ENCODE measurements at regions not wholly inside any gene's neighbourhood (a gene's known extent, or its start where the extent isn't known, plus 50 kb on each side); places are given as distances from the start of the nearest gene placed in this dataset.

DNA sequence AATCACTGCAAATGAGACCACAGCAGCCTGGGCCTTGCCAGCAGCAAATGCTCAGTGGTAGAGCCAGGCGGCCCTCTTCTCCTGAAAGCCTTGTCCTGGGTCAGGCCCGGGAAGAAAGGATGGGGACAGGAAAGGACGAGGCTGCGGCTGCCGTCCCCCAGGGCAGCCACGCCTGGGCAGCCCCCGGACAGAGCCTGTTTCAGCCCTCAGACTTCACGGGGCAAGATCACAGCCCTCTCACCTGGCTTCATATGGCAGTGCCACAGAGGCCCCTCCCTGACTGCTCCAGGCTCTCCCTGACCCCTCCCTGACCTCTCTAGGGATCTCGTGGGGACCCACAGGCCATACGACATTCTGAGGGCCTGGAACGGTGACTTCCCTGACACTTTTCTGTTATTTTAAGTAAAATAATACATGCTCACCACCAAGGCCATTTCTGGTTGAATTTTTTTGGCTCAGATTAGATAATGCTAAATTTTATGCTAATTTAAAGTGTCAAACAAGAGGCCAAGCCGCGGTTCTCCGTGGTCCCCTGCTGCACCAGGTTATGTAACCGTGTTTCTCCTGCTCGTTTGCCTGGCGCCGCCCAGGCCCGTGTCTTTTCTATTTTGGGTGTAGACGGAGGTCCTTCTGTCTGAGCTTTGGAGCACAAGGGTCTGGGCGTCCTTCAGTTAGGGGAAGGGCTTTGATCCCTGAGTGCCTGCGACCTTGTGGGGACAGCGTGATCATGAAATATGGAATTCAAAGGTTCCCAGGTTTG, 59.9 kb upstream of the BHLHE23 start:
- Mint-ChIP-seq H3K27me3 (ENCODE audit: low read depth in 3 of 3) (peaks cover 9 to 14% (median 11%) of the 10 kb centered on the region in 3 donors), H3K4me3 (no peak overlapping the region), H3K36me3 (no peaks in the 10 kb centered on the region), H3K27ac (no peak overlapping the region), H3K9me3 (no peaks in the 10 kb centered on the region), H3K4me1 (peaks cover 0 to 4% of the 10 kb centered on the region in 2 donors)
- no peak for DNase-seq

DNA sequence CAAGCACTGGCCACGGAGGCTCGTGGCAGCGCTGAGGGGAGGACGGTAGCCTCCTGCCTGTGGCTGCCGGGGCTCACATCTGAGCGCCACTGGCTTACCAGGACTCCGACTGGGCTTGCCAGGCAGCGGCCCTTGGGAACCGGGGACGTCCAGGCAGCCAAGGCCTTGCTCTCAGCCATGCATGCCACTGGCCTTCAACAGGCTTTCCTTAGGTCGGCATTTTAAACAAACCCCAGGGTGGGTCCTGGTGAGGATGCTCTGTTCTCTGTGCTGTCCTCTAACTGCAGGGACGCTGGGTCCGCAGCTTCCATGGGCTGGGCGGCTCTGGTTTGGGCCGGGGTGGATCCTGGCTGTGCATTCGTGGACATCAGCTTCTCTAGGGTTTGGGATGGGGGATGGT, 59.1 kb upstream of the BHLHE23 start:
- Mint-ChIP-seq H3K4me1 (peaks cover 0 to 2% of the 10 kb centered on the region in 2 donors), H3K27me3 (ENCODE audit: low read depth in 3 of 3) (peaks cover 8 to 9% (median 9%) of the 10 kb centered on the region in 3 donors), H3K27ac (no peak overlapping the region), H3K36me3 (no peaks in the 10 kb centered on the region), H3K4me3 (no peak overlapping the region), H3K9me3 (no peaks in the 10 kb centered on the region)
- no peak for DNase-seq

DNA sequence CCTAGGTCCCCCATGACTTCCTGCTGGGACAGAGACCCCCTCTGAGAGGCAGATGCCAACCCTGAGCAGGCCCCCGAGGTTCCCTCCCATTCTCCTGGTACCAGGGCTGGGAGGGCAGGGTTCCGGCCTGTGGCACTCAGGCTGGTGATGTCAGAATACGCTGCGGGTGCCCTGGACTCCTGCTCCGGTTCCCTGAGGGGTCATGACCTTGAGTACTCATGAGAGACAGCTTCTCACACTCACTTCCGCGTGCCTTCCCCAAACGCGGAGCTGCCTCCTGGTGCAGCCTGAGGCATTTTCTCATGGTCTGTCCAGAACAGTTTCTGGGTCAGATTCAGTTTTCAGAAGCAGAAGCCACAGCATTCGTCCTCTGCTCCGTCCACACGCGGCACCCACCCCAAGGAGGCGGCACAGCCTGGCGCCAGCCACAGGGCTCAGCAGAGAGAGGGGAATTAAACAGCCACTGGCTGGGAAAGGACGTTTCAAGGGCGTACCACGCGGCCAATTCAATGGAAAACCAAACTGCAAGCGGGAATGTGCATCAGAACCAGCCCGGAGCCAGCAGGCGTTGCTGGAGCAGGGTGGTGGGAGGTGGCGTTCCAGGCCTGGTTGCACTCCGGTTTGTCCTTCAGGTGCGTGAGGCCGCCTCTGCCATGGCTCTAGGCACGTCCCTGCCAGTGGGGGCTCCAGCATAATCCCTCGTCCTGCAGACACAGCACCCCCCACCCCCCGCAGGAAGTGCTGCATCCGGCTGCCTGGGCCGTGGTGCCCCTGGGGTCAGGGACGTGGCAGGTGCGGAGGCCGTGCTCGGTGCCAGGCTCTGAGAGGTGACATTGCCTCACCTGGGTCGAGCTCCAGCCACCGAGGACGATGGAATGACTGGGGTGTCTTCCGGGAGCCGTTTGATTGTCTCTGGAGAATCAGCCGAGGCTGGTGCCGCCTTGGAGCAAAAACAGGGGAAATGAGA, 58.3 kb upstream of the BHLHE23 start:
- no peaks in the 10 kb centered on the region for H3K36me3 Mint-ChIP-seq
- peaks cover 0 to 2% of the 10 kb centered on the region in 2 donors for H3K4me1 Mint-ChIP-seq
- H3K9me3 Mint-ChIP-seq, result no peaks in the 10 kb centered on the region
- no peak overlapping the region for H3K27ac Mint-ChIP-seq
- DNase-seq, result no peak
- H3K27me3 Mint-ChIP-seq (ENCODE audit: low read depth in 3 of 3), result peaks cover 4 to 5% (median 5%) of the 10 kb centered on the region in 3 donors
- no peak overlapping the region for H3K4me3 Mint-ChIP-seq

DNA sequence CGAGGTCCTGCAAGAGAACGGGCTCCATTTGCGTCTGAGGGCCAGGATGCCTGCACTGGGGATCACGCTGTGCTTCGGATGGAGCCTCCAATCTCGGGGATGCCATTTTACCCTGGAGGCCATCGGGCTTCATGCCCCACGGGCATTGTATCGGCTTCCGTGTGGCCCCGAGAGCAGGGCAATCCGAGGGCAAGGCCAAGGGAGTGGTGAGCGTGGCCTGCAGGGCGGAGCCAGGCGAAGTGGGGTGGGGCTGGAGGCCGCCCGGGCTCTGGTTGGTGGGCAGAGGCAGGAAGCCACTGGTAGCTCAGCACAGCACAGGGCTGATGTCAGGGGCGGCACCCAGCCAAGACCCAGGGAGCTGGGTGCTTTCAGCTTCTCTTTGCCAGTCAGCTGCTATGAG, 57.5 kb upstream of the BHLHE23 start:
- Mint-ChIP-seq H3K9me3 (no peaks in the 10 kb centered on the region), H3K27ac (no peak overlapping the region), H3K4me1 (peaks cover 0 to under 1% of the 10 kb centered on the region in 2 donors), H3K4me3 (no peak overlapping the region), H3K36me3 (no peaks in the 10 kb centered on the region), H3K27me3 (ENCODE audit: low read depth in 3 of 3) (peaks cover 4 to 7% (median 5%) of the 10 kb centered on the region in 3 donors)
- DNase-seq, result no peak

DNA sequence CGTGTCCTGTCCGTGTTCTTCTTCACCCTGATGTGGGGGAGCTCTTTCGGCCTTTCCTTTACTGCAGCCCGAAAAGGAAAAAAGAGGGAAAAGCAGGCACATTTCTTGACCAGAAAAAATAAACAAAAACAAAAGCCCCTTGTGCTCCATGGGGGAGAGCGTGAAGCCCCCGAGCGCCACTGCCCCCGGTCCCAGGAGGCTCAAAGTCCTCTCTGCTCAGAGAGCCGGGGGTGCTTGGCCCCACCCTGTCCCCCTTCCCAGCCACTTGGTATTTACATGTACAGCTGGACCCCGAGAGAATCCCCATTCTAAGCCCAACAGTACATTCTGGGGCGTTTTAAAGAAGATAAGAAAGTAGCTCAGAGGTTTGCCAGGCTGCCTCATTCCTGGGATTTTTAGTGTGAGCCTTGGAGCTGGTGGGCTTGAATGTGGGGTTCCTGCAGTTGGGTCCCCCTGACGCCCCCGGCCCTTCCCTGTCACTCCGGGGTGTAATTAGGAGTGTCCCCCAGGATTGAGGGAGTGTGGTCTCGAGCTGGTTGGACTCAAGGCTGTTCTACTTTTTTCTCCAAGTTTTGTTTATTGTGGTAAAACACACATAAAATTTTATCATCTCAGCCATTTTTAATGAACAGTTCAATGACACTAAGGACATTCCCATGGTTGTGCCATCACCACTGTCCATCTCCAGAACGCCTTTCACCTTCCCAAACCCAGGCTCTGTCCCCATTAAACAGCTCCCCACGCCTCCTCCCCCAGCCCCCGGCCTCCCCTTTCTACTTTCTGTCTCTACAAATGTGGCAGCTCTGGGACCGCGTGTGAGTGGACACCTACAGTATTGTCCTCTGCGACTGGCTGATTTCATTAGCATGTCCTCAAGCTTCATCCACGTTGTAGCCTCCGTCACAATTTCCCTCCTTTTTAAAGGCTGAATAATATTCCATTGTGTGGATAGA, 55.7 kb upstream of the BHLHE23 start:
- no peak overlapping the region for H3K27ac Mint-ChIP-seq
- H3K9me3 Mint-ChIP-seq, result no peaks in the 10 kb centered on the region
- no peaks in the 10 kb centered on the region for H3K4me1 Mint-ChIP-seq
- DNase-seq, result no peak
- H3K4me3 Mint-ChIP-seq, result no peak overlapping the region
- no peaks in the 10 kb centered on the region for H3K36me3 Mint-ChIP-seq
- peaks cover 3 to 7% (median 5%) of the 10 kb centered on the region in 3 donors for H3K27me3 Mint-ChIP-seq (ENCODE audit: low read depth in 3 of 3)

DNA sequence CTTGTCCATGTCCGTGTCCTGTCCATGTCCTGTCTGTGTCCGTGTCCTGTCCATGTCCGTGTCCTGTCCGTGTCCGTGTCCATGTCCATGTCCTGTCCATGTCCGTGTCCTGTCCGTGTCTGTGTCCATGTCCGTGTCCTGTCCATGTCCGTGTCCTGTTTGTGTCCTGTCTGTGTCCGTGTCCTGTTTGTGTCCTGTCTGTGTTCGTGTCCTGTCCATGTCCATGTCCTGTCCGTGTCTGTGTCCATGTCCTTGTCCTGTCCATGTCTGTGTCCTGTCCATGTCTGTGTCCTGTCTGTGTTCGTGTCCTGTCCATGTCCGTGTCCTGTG, 55.0 kb upstream of the BHLHE23 start:
- H3K4me1 Mint-ChIP-seq, result no peaks in the 10 kb centered on the region
- H3K36me3 Mint-ChIP-seq, result no peaks in the 10 kb centered on the region
- H3K27ac Mint-ChIP-seq, result no peak overlapping the region
- H3K9me3 Mint-ChIP-seq, result no peaks in the 10 kb centered on the region
- no peak for DNase-seq
- H3K4me3 Mint-ChIP-seq, result no peak overlapping the region
- H3K27me3 Mint-ChIP-seq (ENCODE audit: low read depth in 3 of 3), result peaks cover 2 to 7% (median 3%) of the 10 kb centered on the region in 3 donors

DNA sequence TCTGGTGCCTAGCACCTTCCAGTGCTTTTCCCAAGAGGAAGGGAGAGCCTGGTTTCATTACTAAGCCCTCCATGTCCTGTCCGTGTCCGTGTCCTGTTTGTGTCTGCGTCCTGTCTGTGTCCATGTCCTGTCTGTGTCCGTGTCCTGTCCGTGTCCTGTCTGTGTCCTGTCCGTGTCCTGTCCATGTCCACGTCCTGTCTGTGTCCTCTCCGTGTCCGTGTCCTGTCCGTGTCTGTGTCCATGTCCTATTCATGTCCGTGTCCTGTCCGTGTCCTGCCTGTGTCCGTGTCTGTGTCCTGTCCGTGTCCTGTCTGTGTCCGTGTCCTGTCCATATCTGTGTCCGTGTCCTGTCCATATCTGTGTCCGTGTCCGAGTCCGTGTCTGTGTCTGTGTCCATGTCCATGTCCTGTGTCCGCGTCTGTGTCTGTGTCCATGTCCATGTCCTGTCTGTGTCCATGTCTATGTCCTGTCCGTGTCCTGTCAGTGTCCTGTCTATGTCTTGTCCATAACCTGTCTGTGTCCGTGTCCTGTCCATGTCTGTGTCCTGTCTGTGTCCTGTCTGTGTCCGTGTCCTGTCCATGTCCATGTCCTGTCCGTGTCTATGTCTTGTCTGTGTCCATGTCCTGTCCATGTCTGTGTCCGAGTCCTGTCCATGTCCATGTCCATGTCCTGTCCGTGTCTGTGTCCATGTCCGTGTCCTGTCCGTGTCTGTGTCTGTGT, 54.4 kb upstream of the BHLHE23 start:
- H3K9me3 Mint-ChIP-seq, result no peaks in the 10 kb centered on the region
- DNase-seq, result no peak
- no peaks in the 10 kb centered on the region for H3K4me1 Mint-ChIP-seq
- no peaks in the 10 kb centered on the region for H3K36me3 Mint-ChIP-seq
- peaks cover 0 to 7% (median 3%) of the 10 kb centered on the region in 3 donors for H3K27me3 Mint-ChIP-seq (ENCODE audit: low read depth in 3 of 3)
- H3K4me3 Mint-ChIP-seq, result no peak overlapping the region
- no peak overlapping the region for H3K27ac Mint-ChIP-seq

DNA sequence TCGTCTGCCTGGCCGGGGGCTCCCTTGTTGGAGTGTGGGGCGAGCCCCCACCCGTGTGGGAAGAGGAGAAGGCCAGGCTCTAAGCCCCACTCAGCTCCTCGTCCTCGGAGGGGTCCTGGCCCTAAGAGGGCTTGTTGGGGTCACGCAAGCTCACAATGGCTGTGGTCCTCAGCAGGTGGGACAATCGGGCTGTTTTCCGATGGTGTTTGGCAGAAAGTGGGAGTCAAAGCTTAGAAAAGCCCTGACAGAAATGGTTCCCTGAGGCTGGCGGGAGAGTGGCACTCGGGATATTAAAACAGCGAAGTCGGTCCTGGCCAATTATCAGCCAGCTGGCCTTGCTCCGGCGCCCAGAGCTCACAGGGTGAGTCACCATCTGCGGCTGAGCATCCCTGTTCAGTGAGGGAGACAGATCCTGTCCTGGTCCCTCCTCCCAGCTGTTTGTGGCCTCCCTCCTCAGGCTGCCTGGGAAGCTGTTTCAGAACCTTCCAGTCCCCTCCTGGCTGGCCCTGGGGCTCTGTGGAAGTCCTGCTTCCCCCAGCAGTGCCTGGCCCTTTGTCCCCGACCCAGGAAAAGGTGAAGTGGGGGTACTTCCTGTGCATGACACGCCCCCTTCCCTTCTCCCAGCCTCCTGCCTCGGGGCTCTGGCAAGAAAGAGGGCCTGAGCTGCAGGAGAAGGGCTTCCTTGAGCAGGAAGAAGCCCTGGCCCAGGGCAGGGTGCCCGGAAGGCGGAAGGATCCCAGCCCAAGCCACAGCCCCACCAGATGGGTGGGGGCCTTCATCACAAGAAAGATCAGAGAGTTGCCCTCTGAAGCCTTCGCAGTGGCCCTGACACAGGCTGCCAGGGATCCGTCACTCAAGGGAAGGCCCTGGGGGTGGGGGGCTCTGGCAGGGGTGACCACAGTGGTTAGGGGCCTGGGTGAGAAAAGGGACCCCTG, 53.6 kb upstream of the BHLHE23 start:
- Mint-ChIP-seq H3K9me3 (no peaks in the 10 kb centered on the region), H3K36me3 (no peaks in the 10 kb centered on the region), H3K27ac (no peak overlapping the region), H3K4me1 (no peaks in the 10 kb centered on the region), H3K27me3 (ENCODE audit: low read depth in 3 of 3) (peaks cover 0 to 7% (median 3%) of the 10 kb centered on the region in 3 donors), H3K4me3 (no peak overlapping the region)
- no peak for DNase-seq

DNA sequence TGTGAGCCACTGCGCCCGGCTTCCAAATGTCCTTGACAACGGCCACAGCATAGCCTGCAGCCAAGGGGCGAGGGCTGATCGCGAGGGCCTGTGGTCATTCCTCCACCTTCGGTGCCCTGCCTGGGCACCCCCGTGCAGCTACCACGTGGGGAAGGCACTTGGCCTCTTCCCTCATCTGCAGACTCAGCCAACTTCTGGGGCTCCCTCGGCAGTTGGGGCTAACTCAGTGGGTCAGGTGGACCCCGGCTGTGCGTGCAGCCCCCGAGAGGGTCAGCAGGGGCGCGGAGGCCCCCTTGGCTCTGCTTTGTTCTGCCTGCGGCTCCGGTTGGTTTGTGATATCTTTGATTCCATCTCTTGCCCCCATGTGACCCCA, 52.9 kb upstream of the BHLHE23 start:
- Mint-ChIP-seq H3K9me3 (no peaks in the 10 kb centered on the region), H3K4me1 (no peaks in the 10 kb centered on the region), H3K27me3 (ENCODE audit: low read depth in 3 of 3) (peaks cover 0 to 7% (median 3%) of the 10 kb centered on the region in 3 donors), H3K36me3 (no peaks in the 10 kb centered on the region), H3K4me3 (no peak overlapping the region), H3K27ac (no peak overlapping the region)
- no peak for DNase-seq

DNA sequence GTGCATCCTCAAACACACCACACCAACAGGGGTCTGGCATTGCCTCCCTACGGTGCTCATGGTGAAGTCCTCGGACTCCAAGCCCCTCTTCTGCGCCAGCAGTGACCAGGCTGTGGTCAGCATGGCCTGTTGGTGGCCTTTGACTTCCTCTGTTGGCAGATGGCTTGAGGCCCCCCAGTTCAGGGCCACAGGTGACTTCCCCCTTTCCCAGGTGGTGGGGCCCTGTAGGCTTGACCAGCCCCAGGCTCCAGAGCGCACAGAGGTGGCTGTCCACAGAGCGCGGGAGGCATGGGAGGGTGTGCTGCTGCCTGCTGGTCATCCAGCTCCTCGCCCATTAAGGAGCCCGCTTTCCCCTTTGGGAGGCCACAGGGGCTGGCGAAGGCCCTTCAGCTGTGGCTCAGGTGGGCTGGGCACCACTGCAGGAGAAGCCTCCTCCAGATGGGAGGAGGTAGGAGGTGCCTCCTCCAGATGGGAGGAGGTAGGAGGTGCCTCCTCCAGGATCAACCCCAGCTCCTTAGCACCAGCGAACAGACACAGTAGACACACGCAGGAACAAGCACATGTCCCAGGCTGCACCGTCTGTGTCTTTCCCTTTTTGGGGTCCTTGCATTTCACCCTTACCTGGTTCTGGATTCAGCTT, 52.1 kb upstream of the BHLHE23 start:
- H3K4me1 Mint-ChIP-seq, result no peaks in the 10 kb centered on the region
- H3K9me3 Mint-ChIP-seq, result no peaks in the 10 kb centered on the region
- H3K27me3 Mint-ChIP-seq (ENCODE audit: low read depth in 3 of 3), result peaks cover 0 to 7% (median 4%) of the 10 kb centered on the region in 3 donors
- no peak for DNase-seq
- H3K27ac Mint-ChIP-seq, result no peak overlapping the region
- H3K4me3 Mint-ChIP-seq, result no peak overlapping the region
- H3K36me3 Mint-ChIP-seq, result no peaks in the 10 kb centered on the region

DNA sequence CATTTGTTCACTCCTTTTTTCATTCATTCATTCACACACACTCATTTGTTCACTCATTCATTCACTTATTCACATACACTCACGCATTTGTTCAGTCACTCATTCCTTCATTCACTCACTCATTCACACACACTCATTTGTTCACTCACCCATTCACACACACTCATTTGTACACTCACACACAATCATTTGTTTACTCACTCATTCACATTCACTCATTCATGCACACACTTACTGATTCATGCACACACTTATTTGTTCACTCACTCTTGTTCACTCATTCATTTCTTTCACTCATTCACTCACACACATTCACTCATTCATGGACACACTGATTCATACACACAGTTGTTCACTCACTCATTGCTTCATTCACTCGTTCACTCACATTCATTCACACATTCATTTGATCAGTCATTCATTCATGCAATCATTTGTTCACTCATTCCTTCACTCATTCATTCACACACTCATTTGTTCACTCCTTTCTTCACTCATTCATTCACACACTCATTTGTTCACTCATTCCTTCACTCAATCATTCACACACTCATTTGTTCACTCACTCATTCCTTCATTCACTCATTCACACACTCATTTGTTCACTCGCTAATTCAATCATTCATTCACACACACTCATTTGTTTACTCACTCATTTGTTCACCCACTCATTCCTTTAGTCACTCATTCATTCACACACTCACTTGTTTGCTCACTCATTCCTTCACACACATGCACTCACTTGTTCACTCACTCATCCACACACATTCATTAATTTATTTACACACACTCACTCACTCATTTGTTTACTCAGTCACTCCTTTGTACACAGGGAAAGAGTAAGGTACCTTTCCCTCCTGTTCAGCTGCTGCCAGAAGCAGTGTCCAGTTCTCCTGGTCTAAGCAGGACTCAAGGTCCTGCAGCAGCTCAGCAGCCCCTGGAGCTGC, 50.7 kb upstream of the BHLHE23 start:
- no peaks in the 10 kb centered on the region for H3K9me3 Mint-ChIP-seq
- DNase-seq, result no peak
- no peaks in the 10 kb centered on the region for H3K36me3 Mint-ChIP-seq

More for the DNA sequence above, 50.7 kb upstream of the BHLHE23 start:
- Mint-ChIP-seq H3K27me3 (ENCODE audit: low read depth in 3 of 3) (peaks cover 2 to 3% (median 2%) of the 10 kb centered on the region in 3 donors), H3K27ac (no peak overlapping the region), H3K4me3 (no peak overlapping the region), H3K4me1 (no peaks in the 10 kb centered on the region)

Data from immature natural killer cell (primary cell).